Stomach (tissue), 4 donors: ENCODE measurements at regions not wholly inside any gene's neighbourhood (a gene's known extent, or its start where the extent isn't known, plus 50 kb on each side); places are given as distances from the start of the nearest gene placed in this dataset.

ENCODE experiments used
- CTCF ChIP-seq, 7 experiments: fragments of 450-650 bp in 4 of 7; fragments of 200-600 bp in 3 of 7; sonication (generic) in 3 of 7; IDR thresholded peaks; one replicate each; pipeline ENCODE4 v1.5.1; 2016 to 2019; ENCODE audit warnings: antibody characterized with exemption in 7 of 7, control low read depth in 2 of 7, mild to moderate bottlenecking in 1 of 7
- EP300 ChIP-seq: sonication (generic); formaldehyde crosslinking; IDR thresholded peaks from one replicate; pipeline ENCODE4 v1.6.1; 2017; ENCODE audit warnings: antibody characterized with exemption
- POLR2A ChIP-seq, 4 donors: fragments of 450-650 bp; IDR thresholded peaks; one replicate each; pipeline ENCODE4 v1.6.1; 2016; ENCODE audit warnings: antibody characterized with exemption in 4 of 4, control low read depth in 2 of 4, mild to moderate bottlenecking in 1 of 4, moderate library complexity in 1 of 4
- POLR2AphosphoS5 ChIP-seq, 3 donors: sonication (generic); formaldehyde crosslinking; IDR thresholded peaks; one replicate each; pipeline ENCODE4 v1.6.1; 2016; ENCODE audit warnings: antibody characterized with exemption in 3 of 3

GRCh38 chr11:105206633-105207032, 67.1 kb upstream of the CARD18 start:
- TF ChIP-seq POLR2A (IDR thresholded peaks at IDR 0.05) (no peak), CTCF (IDR thresholded peaks at IDR 0.05) (no peak), EP300 (no peak), POLR2AphosphoS5 (IDR thresholded peaks at IDR 0.05) (no peak)
